ENCODE measurements at regions not wholly inside any gene's neighbourhood (a gene's known extent, or its start where the extent isn't known, plus 50 kb on each side); places are given as distances from the start of the nearest gene placed in this dataset.

DNA sequence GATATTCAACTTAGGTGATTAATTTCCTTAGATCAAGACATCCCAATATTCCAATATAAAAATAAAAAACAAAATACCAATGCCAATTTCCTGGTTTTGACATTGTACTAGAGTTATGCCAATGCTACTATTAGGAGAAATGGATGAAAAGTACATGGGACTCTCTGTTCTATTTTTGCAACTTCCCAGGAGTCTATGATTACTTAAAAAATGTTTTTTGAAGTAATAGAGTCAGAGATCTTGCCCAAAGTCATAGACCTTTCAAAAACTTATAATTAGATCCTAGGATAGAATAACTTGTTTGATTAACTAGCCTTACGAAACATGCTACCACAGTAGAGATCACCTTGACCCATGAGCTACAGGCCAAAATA lies 73.6 kb upstream of the MAOA start:
- TF ChIP-seq, protein P1, sequence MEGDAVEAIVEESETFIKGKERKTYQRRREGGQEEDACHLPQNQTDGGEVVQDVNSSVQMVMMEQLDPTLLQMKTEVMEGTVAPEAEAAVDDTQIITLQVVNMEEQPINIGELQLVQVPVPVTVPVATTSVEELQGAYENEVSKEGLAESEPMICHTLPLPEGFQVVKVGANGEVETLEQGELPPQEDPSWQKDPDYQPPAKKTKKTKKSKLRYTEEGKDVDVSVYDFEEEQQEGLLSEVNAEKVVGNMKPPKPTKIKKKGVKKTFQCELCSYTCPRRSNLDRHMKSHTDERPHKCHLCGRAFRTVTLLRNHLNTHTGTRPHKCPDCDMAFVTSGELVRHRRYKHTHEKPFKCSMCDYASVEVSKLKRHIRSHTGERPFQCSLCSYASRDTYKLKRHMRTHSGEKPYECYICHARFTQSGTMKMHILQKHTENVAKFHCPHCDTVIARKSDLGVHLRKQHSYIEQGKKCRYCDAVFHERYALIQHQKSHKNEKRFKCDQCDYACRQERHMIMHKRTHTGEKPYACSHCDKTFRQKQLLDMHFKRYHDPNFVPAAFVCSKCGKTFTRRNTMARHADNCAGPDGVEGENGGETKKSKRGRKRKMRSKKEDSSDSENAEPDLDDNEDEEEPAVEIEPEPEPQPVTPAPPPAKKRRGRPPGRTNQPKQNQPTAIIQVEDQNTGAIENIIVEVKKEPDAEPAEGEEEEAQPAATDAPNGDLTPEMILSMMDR (IDR thresholded peaks at IDR 0.05; ENCODE audit: low read length) = no peak
- TF ChIP-seq EZH2 (optimal IDR thresholded peaks at IDR 0.05; ENCODE audit: low read depth, low read length) (no peak), EZH2phosphoT487 (IDR thresholded peaks at IDR 0.05; ENCODE audit: low read length) (no peak)
